Thoracic aorta (tissue), 2 donors: ENCODE measurements at regions not wholly inside any gene's neighbourhood (a gene's known extent, or its start where the extent isn't known, plus 50 kb on each side); places are given as distances from the start of the nearest gene placed in this dataset.

ENCODE experiments used
- ATAC-seq: fragments of 150-250 bp; one replicate; pipeline ENCODE4 v1.8.0; 2017; ENCODE audit warnings: low read depth; ENCODE audit not compliant: insufficient number of reproducible peaks, low FRiP score
- DNase-seq: peaks from one replicate; pipeline ENCODE4 v3.0.0-alpha.2; 2020; ENCODE audit warnings: low spot score
- H3K27ac ChIP-seq, 2 donors: fragments of 200-600 bp; sonication (generic); 1 replicate in 1 of 2; 2 replicates in 1 of 2; pipeline ENCODE4 v1.5.1; 2016; ENCODE audit warnings: mild to moderate bottlenecking in 2 of 2, moderate library complexity in 2 of 2
- H3K27me3 ChIP-seq: fragments of 200-600 bp; sonication (generic); replicated peaks from 2 replicates; pipeline ENCODE4 v1.6.0; 2016; ENCODE audit warnings: mild to moderate bottlenecking; ENCODE audit not compliant: insufficient read depth
- H3K36me3 ChIP-seq: fragments of 200-600 bp; sonication (generic); one replicate; pipeline ENCODE4 v1.5.1; 2016
- H3K4me1 ChIP-seq, 2 donors: fragments of 200-600 bp; sonication (generic); 1 replicate in 1 of 2; 2 replicates in 1 of 2; pipeline versions ENCODE4 v1.5.1 to v1.6.0; 2016; ENCODE audit warnings: low read depth in 2 of 2, mild to moderate bottlenecking in 1 of 2; ENCODE audit not compliant: control insufficient read depth in 1 of 2
- H3K4me3 ChIP-seq: fragments of 200-600 bp; sonication (generic); 2 replicates; pipeline ENCODE4 v1.5.1; 2016; ENCODE audit warnings: mild to moderate bottlenecking
- H3K9me3 ChIP-seq: fragments of 200-600 bp; sonication (generic); 2 replicates; pipeline ENCODE4 v1.5.1; 2016
- CTCF ChIP-seq: fragments of 200-600 bp; sonication (generic); IDR thresholded peaks from one replicate; pipeline ENCODE4 v1.5.1; 2019; ENCODE audit warnings: antibody characterized with exemption

GRCh38 chr7:24059775-24060174 lies 224.2 kb upstream of the NPY start:
- Histone ChIP-seq H3K4me1 (no peaks in the 10 kb centered on the region), H3K4me3 (no peak overlapping the region), H3K27me3 (no peaks in the 10 kb centered on the region), H3K27ac (no peak overlapping the region), H3K36me3 (no peaks in the 10 kb centered on the region), H3K9me3 (no peaks in the 10 kb centered on the region)
- no peak for ATAC-seq
- no peak for DNase-seq
- TF ChIP-seq CTCF: no peak

GRCh38 chr7:24063721-24064120 lies 220.3 kb upstream of the NPY start:
- no peak for TF ChIP-seq CTCF
- H3K9me3 ChIP-seq: no peaks in the 10 kb centered on the region
- no peaks in the 10 kb centered on the region for H3K27me3 ChIP-seq
- no peak overlapping the region for H3K4me3 ChIP-seq
- ATAC-seq (no peak), DNase-seq (no peak)
- H3K27ac ChIP-seq: no peak overlapping the region
- H3K4me1 ChIP-seq: no peaks in the 10 kb centered on the region
- no peaks in the 10 kb centered on the region for H3K36me3 ChIP-seq

GRCh38 chr7:24069751-24070150 lies 214.2 kb upstream of the NPY start:
- Histone ChIP-seq H3K36me3 (no peaks in the 10 kb centered on the region), H3K4me3 (no peak overlapping the region), H3K27ac (no peak overlapping the region), H3K27me3 (no peaks in the 10 kb centered on the region), H3K9me3 (no peaks in the 10 kb centered on the region), H3K4me1 (no peaks in the 10 kb centered on the region)
- DNase-seq (no peak), ATAC-seq (no peak)
- no peak for TF ChIP-seq CTCF

- ATAC-seq: no peak
- H3K27ac ChIP-seq: no peak overlapping the region
- TF ChIP-seq CTCF: no peak
- no peaks in the 10 kb centered on the region for H3K9me3 ChIP-seq
- no peaks in the 10 kb centered on the region for H3K4me1 ChIP-seq
- no peaks in the 10 kb centered on the region for H3K36me3 ChIP-seq
- H3K4me3 ChIP-seq: no peak overlapping the region
- no peaks in the 10 kb centered on the region for H3K27me3 ChIP-seq
- DNase-seq: no peak
Measured at GRCh38 chr7:24073651-24074420, 210.2 kb upstream of the NPY start.

GRCh38 chr7:24075426-24075810 lies 208.6 kb upstream of the NPY start:
- ATAC-seq (no peak), DNase-seq (no peak)
- TF ChIP-seq CTCF: no peak
- Histone ChIP-seq H3K36me3 (no peaks in the 10 kb centered on the region), H3K4me1 (no peaks in the 10 kb centered on the region), H3K4me3 (no peak overlapping the region), H3K27me3 (no peaks in the 10 kb centered on the region), H3K9me3 (no peaks in the 10 kb centered on the region), H3K27ac (no peak overlapping the region)
